Fibroblast of peridontal ligament (primary cell): ENCODE measurements at regions not wholly inside any gene's neighbourhood (a gene's known extent, or its start where the extent isn't known, plus 50 kb on each side); places are given as distances from the start of the nearest gene placed in this dataset.
"Not testable (repeated sequence)": the region's sequence is repeated elsewhere in the genome, so short reads cannot be mapped to it uniquely, and the experiment has no call there.

Experiments used
- DNase-seq: peaks from one replicate; pipeline ENCODE4 v3.0.0-alpha.2; 2010; ENCODE audit errors: extremely low read depth

- DNase-seq, result no peak
These were observed 229.8 kb upstream of the TEX13C start for GRCh38 chrX:125089761-125090445.

- DNase-seq, result no peak
These were observed 225.8 kb upstream of the TEX13C start for GRCh38 chrX:125093852-125094251.

GRCh38 chrX:125094901-125095300, 224.8 kb upstream of the TEX13C start:
- no peak for DNase-seq

GRCh38 chrX:125096469-125096868, 223.2 kb upstream of the TEX13C start:
- no peak for DNase-seq

- DNase-seq, result no peak
These were observed 222.8 kb upstream of the TEX13C start for GRCh38 chrX:125096870-125097269.

- no peak for DNase-seq
These were observed 217.5 kb upstream of the TEX13C start for GRCh38 chrX:125101971-125102755.

GRCh38 chrX:125103693-125104092, 216.0 kb upstream of the TEX13C start:
- DNase-seq, result no peak

GRCh38 chrX:125108921-125109320, 210.8 kb upstream of the TEX13C start:
- DNase-seq, result no peak

- no peak for DNase-seq
These were observed 188.5 kb upstream of the TEX13C start for GRCh38 chrX:125131164-125131563.

GRCh38 chrX:125132274-125132673, 187.4 kb upstream of the TEX13C start:
- DNase-seq, result no peak

- no peak for DNase-seq
These were observed 182.2 kb upstream of the TEX13C start for GRCh38 chrX:125137521-125137920.

GRCh38 chrX:125150231-125150630, 169.4 kb upstream of the TEX13C start:
- no peak for DNase-seq

GRCh38 chrX:125151146-125151545, 168.5 kb upstream of the TEX13C start:
- DNase-seq, result no peak

GRCh38 chrX:125152011-125152410, 167.7 kb upstream of the TEX13C start:
- DNase-seq, result no peak

- no peak for DNase-seq
These were observed 166.1 kb upstream of the TEX13C start for GRCh38 chrX:125153621-125154020.

GRCh38 chrX:125154288-125155257, 165.1 kb upstream of the TEX13C start:
- DNase-seq, result not testable (repeated sequence)

- not testable (repeated sequence) for DNase-seq
These were observed 164.2 kb upstream of the TEX13C start for GRCh38 chrX:125155296-125156033.

- DNase-seq, result no peak
These were observed 149.2 kb upstream of the TEX13C start for GRCh38 chrX:125170459-125170858.

- no peak for DNase-seq
These were observed 147.1 kb upstream of the TEX13C start for GRCh38 chrX:125172531-125172930.

- DNase-seq, result no peak
These were observed 143.6 kb upstream of the TEX13C start for GRCh38 chrX:125175991-125176584.

- DNase-seq, result no peak
These were observed 125.8 kb upstream of the TEX13C start for GRCh38 chrX:125193921-125194320.
